ENCODE measurements at regions not wholly inside any gene's neighbourhood (a gene's known extent, or its start where the extent isn't known, plus 50 kb on each side); places are given as distances from the start of the nearest gene placed in this dataset.
"Not testable (repeated sequence)": the region's sequence is repeated elsewhere in the genome, so short reads cannot be mapped to it uniquely, and the experiment has no call there.

GRCh38 chr15:87672309-87673288 is 583.9 kb downstream of the NTRK3 start:
- Histone ChIP-seq H3K27ac (no peak overlapping the region), H3K36me3 (no peaks in the 10 kb centered on the region), H3K27me3 (no peaks in the 10 kb centered on the region), H3K9me3 (no peaks in the 10 kb centered on the region), H3K4me3 (no peak overlapping the region), H3K4me1 (no peaks in the 10 kb centered on the region)
- intact Hi-C loops (cut with DNase I): no loop called here
- no peak for DNase-seq
- ATAC-seq: peak; percentile 27
- peak; percentile 55 for TF ChIP-seq CTCF (IDR thresholded peaks at IDR 0.05)

- Histone ChIP-seq H3K9me3 (peaks cover 8% of the 10 kb centered on the region), H3K4me1 (no peaks in the 10 kb centered on the region), H3K36me3 (no peaks in the 10 kb centered on the region), H3K27me3 (no peaks in the 10 kb centered on the region), H3K4me3 (no peak overlapping the region), H3K27ac (no peak overlapping the region)
- no peak for DNase-seq
- no peak for ATAC-seq
- intact Hi-C loops (cut with DNase I): no loop called here
- TF ChIP-seq CTCF (IDR thresholded peaks at IDR 0.05): no peak
Measured at GRCh38 chr15:87671289-87671688, 585.2 kb downstream of the NTRK3 start.

DNA sequence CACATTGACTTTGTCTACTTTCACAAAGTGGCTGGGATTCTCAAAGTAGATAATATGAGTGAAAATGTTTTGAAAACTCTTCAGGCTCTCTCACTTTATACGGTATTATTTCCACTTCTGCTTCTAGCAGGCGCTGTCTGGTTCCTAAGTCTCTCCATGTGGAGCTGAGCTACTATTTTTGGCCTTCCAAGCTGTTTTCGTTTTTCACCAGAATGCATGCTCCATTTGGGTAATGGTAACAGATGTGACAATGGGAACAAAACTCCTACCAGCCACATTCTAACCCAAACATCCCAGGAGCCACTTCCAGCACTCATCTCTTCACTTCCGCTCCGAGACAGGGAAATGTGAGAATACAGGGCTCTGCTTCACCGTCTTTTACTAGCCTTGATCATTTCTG is 586.7 kb downstream of the NTRK3 start:
- Histone ChIP-seq H3K4me3 (no peak overlapping the region), H3K27me3 (no peaks in the 10 kb centered on the region), H3K9me3 (peaks cover 8% of the 10 kb centered on the region), H3K4me1 (no peaks in the 10 kb centered on the region), H3K27ac (no peak overlapping the region), H3K36me3 (no peaks in the 10 kb centered on the region)
- ATAC-seq (no peak), DNase-seq (no peak)
- intact Hi-C loops (cut with DNase I): no loop called here
- no peak for TF ChIP-seq CTCF (IDR thresholded peaks at IDR 0.05)

DNA sequence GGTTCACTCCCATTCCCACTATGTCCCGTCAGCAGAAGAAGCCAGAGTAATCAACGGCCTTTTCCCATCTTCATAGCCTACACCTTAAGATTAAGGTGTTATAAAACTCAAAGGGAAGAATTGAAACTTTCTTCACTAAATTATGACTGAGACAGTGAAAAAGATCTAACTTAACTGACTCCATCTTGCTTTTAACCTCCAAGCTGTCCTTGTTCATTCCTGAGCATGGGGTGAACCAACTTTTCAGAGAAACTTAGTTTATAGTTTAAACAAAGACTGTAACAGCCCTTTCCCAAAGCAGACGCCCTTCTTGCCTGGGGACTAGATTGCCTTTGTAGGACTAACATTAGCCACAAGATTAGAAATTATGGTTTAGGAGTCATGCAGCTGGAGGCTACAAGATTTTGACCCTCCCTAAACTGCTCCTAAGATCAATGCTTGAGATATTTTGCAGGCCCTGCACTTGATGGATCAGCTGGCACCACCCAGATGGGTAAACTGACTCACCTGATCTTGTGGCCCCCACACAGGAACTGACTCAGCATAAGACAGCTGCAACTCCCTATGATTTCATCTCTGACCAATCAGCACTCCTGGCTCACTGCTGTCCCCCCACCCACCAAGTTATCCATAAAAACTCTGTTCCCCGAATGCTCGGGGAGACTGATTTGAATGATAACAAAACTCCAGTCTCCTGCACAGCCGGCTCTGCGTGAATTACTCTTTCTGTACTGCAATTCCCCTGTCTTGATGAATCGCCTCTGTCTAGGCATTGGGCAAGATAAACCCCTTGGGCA is 587.6 kb downstream of the NTRK3 start:
- H3K27me3 ChIP-seq; DNase-seq; intact Hi-C loops (cut with DNase I): not testable (repeated sequence)

DNA sequence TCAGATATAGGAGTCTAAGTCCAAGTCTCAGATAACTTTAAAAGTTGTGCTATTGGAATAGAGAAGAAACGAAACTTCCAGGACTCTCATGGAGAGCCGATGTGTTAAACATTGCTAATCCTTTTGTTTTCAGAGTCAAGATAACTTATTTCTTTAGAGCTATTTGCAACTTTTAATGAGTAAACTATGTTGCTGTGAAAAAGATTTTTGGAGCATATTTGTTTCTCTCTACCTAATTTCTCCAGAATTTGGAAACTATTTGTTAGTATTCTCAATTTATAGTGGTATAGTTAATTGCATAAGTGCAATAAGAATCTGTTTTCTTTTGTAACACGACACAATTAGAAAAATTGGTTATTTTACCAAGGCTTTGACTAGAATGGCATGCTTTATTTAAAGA is 588.9 kb downstream of the NTRK3 start:
- H3K4me3 ChIP-seq: no peak overlapping the region
- H3K36me3 ChIP-seq: no peaks in the 10 kb centered on the region
- DNase-seq: no peak
- no peaks in the 10 kb centered on the region for H3K4me1 ChIP-seq
- no peaks in the 10 kb centered on the region for H3K27me3 ChIP-seq
- H3K9me3 ChIP-seq: peaks cover 8% of the 10 kb centered on the region
- no peak for ATAC-seq
- intact Hi-C loops (cut with DNase I): no loop called here
- TF ChIP-seq CTCF (IDR thresholded peaks at IDR 0.05): no peak
- H3K27ac ChIP-seq: no peak overlapping the region

More for the DNA sequence above, 587.6 kb downstream of the NTRK3 start:
- not testable (repeated sequence) for H3K36me3 ChIP-seq, H3K4me3 ChIP-seq, H3K4me1 ChIP-seq, H3K9me3 ChIP-seq, ATAC-seq, H3K27ac ChIP-seq

- no peak overlapping the region for H3K27ac ChIP-seq
- DNase-seq (no peak), ATAC-seq (no peak)
- peaks cover 8% of the 10 kb centered on the region for H3K9me3 ChIP-seq
- no peaks in the 10 kb centered on the region for H3K4me1 ChIP-seq
- H3K27me3 ChIP-seq: no peaks in the 10 kb centered on the region
- TF ChIP-seq CTCF (IDR thresholded peaks at IDR 0.05): no peak
- no peaks in the 10 kb centered on the region for H3K36me3 ChIP-seq
- intact Hi-C loops (cut with DNase I): no loop called here
- no peak overlapping the region for H3K4me3 ChIP-seq
Measured at GRCh38 chr15:87662575-87662974, 594.0 kb downstream of the NTRK3 start.
